ENCODE measurements at regions not wholly inside any gene's neighbourhood (a gene's known extent, or its start where the extent isn't known, plus 50 kb on each side); places are given as distances from the start of the nearest gene placed in this dataset.
"Not testable (repeated sequence)": the region's sequence is repeated elsewhere in the genome, so short reads cannot be mapped to it uniquely, and the experiment has no call there.

GRCh38 chr5:127133071-127133470 lies 59.8 kb upstream of the C5orf63 start:
- no peak for DNase-seq

GRCh38 chr5:127136908-127137307 lies 63.6 kb upstream of the C5orf63 start:
- DNase-seq: no peak

DNA sequence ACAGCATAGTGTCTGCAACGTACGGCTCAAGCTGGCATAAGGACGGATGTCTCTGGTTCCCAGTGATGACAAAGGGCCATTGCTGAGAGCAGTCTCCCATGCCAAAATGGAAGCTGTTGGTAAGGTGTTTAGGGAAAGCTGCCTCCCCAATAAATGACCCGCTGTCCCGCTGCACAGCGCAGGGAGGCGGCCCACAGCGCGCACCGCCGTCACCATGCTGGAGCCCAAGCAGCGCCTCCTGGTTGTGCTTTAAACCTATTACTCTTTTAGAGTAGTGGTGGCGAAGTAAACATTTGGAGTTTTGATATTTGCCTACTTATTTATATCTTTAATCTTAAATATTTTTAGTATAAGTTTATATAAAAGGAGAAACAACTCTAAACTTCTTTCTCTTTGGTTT lies 70.4 kb upstream of the C5orf63 start:
- DNase-seq: no peak

DNA sequence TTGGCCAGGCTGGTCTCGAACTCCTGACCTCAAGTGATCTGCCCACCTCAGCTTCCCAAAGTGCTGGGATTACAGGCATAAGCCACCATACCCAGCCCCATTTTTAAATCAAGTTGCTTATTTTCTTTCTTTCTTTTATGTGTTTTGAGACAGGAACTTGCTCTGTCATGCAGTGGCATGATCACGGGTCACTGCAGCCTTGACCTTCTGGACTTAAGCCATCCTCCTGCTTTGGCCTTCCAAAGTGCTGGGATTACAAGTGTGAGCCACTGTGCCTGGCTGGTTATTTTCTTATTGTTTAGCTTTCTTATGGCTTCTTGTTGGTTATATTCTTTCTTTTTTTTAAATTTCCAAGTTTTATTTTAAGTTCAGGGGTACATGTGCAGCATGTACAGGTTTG lies 79.7 kb upstream of the C5orf63 start:
- no peak for DNase-seq

DNA sequence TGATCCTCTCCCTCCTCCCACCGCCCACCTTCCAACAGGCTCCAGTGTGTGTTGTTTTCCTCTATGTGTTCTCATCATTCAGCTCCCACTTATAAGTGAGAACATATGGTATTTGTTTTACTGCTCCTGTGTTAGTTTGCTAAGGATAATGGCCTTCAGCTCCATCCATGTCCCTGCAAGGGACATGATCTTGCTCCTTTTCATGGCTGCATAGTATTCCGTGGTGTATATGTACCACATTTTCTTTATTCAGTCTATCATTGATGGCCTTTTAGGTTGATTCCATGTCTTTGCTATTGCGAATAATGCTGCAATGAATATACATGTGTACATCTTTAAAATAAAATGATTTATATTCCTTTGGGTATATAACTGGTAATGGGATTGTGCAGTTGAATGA lies 80.2 kb upstream of the C5orf63 start:
- DNase-seq: no peak

GRCh38 chr5:127163750-127164149 lies 90.4 kb upstream of the C5orf63 start:
- no peak for DNase-seq

DNA sequence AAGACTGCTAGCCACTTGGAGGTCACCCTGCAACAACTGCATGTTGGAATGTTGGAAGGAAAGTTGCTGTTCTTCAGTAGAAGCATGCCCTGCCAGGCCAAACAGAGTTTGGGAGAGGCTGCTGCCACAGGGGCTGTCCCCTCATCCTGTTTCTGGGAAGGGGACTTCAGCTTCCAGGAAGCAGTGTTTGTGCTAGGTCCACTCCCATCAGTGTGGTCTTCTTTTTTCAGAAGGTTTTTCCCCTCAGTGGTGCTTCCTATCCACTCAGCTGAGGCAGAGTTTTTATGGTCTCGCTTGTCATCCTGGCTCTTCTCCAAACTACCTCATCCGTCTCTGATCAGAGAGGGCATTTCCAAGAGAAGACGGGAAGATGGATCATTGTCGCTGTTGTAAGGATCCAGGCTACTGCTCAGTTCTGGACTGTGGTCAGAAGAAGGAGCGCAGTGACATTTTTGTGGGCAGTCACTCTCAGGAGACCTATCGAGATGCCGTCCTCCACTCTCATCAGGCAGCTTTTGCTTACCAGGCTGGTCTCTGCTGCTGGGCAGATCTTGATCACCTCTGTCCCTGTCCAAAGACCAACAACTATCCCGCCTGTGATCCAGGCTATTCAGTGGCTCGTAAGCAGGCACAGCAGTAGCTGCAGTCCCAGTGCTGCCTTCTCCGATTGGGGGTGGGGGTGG lies 97.8 kb upstream of the C5orf63 start:
- DNase-seq: no peak

GRCh38 chr5:127176769-127177168 lies 103.5 kb upstream of the C5orf63 start:
- DNase-seq: no peak

DNA sequence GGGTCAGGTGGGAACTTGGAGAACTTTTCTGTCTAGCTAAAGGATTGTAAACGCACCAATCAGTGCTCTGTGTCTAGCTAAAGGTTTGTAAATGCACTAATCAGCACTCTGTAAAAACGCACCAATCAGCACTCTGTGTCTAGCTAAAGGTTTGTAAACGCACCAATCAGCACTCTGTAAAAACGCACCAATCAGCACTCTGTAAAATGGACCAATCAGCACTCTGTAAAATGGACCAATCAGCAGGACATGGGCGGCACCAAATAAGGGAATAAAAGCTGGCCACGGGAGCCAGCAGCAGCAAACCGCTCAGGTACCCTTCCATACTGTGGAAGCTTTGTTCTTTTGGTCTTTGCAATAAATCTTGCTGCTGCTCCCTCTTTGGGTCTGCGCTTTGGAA lies 108.0 kb upstream of the MEGF10 start:
- DNase-seq: not testable (repeated sequence)

DNA sequence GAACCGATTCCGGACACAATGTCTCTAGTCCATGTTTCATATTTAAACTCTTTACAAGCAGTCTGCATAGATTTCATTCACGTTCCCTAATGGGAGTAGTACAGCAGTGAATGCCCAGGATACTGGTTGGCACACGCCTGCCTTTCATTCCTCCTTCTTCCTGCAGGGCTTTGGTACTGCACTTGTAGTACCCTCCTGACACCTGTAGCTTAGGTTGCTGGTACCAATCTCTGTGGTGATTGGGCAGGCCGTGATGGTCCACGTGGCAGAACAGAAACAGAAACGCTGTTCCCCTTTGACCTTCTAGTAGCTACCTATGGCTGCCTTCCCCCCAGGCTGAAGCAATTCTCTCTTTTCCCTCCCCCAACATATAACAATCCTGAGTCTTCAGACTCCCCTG lies 107.3 kb upstream of the MEGF10 start:
- no peak for DNase-seq

GRCh38 chr5:127184851-127185250 lies 105.7 kb upstream of the MEGF10 start:
- DNase-seq: no peak

- no peak for DNase-seq
Measured at GRCh38 chr5:127186657-127187056, 103.9 kb upstream of the MEGF10 start.

GRCh38 chr5:127187706-127188105 lies 102.9 kb upstream of the MEGF10 start:
- DNase-seq: no peak

GRCh38 chr5:127192150-127192549 lies 98.4 kb upstream of the MEGF10 start:
- no peak for DNase-seq

- no peak for DNase-seq
Measured at GRCh38 chr5:127192836-127193338, 97.7 kb upstream of the MEGF10 start.

GRCh38 chr5:127196042-127196441 lies 94.6 kb upstream of the MEGF10 start:
- no peak for DNase-seq

- DNase-seq: not testable (repeated sequence)
Measured at GRCh38 chr5:127197402-127198167, 93.0 kb upstream of the MEGF10 start.

DNA sequence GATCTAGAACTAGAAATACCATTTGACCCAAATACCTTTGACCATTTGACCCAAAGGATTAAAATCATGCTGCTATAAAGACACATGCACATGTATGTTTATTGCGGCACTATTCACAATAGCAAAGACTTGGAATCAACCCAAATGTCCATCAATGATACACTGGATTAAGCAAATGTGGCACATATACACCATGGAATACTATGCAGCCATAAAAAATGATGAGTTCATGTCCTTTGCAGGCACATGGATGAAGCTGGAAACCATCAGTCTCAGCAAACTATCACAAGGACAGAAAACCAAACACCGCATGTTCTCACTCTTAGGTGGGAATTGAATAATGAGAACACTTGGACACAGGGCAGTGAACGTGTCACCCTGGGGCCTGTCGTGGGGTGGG lies 87.9 kb upstream of the MEGF10 start:
- DNase-seq: not testable (repeated sequence)

DNA sequence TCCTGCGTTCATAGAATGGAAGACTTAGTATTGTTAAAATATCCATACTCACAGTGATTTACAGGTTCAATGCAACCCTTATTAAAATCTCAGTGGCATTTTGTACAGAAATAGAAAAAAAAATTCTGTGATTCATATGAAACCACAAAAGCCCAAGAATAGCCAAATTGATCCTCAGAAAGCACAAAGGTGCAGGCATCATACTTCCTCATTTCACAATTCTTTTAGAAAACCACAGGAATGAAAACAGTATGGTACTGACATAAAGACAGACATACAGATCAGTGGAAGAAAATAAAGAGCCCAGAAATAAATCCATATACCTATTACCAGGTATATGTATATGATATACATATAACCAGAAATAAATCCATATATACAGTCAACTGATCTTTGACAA lies 86.8 kb upstream of the MEGF10 start:
- no peak for DNase-seq

DNA sequence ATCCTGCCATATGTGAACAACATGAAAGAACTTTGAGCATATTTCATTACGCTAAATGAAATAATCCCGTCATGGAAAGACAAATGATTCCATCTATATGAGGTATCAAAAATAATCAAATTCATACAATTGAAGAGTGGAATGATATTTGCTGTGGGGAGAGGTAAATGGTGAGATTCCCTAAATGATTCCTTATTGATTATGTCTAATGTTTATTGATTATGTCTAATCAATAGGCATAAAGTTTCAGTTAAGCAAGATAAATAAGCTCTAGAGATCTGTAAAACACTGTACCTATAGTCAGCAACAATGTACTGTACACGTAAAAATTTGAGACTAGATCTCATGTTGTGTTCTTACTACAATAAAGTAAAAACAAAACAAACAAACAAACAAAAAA lies 85.4 kb upstream of the MEGF10 start:
- no peak for DNase-seq

DNA sequence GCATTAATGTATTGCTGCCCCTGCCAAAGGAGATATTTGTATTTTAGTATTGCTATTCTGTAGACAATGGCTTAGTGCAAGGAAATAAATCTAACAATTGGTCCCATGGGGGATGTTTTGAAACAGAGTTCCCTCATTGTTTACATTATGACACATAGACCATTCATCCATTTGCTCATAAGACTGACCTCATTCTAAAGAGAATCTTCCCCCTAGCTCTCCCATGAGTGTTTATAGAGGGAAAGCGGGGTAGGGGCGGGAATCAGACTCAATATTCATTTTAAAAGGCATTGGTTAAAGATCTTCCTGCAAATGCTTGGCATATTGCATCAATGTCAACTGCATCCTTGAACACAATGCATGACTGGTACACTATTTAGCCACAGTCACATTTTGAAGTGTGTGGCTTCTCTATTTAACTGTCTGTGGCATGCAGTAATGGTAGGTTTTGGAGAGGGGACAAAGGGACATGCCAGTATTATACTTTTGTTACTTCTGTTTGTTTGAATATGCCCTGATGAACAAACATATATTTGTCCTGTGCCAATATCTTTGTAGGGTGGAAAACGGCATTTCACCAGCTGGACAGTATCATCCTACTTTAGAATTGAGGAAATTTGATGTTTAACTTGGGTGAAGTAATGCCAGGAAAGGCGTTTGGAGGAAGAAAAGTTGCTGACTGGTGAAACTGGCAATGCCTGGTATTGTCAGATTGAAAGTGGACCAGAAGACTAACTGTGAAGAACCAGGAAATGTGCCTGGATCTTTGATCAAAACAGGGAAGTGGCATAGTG lies 84.1 kb upstream of the MEGF10 start:
- no peak for DNase-seq

DNA sequence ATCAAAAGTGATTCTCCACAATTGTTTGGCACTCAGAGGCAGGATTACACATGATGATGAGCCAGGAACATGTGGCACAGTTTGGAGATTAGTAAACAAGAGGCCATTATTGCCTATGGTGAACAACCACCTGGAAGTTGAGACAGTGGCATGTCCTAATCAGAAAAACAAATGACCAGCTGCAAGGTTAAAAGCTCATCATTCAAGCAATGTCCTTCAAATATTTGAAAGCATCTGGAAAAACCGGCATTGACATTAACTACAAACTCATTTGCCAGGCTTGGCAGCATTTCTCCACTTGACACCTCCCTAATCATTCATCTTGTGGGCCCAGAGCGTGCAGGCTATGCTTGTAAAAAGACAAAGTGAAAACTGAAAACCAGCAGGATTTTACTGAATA lies 80.6 kb upstream of the MEGF10 start:
- DNase-seq: no peak

DNA sequence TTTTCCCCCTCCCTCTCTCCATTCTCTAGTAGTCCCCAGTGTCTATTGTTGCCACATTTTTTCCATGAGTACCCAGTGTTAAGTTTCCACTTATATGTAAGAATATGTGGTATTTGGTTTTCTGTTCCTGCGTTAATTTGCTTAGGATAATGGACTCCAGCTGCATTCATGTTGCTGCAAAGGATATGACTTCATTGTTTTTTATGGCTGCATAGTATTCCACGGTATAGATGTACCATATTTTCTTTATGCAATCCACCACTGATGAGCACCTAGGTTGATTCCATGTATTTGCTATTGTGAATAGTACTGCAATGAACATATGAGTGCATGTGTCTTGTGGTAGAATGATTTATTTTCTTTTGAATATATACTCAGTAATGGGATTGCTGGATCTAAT lies 77.4 kb upstream of the MEGF10 start:
- DNase-seq: no peak

GRCh38 chr5:127216143-127216542 lies 74.5 kb upstream of the MEGF10 start:
- no peak for DNase-seq

Data from NCI-H2171 treated with DMSO at 0.1 percent for 48 hours (cell line).